ENCODE measurements at regions not wholly inside any gene's neighbourhood (a gene's known extent, or its start where the extent isn't known, plus 50 kb on each side); places are given as distances from the start of the nearest gene placed in this dataset.

GRCh38 chr1:80053613-80054012 lies 1047.1 kb upstream of the ADGRL4 start:
- TF ChIP-seq YY1 (IDR thresholded peaks at IDR 0.05; ENCODE audit: insufficient read depth, insufficient read length) (no peak), ZNF274 (IDR thresholded peaks at IDR 0.05; ENCODE audit: low read depth, low read length) (no peak)
